GM18873 (cell line): ENCODE measurements at regions not wholly inside any gene's neighbourhood (a gene's known extent, or its start where the extent isn't known, plus 50 kb on each side); places are given as distances from the start of the nearest gene placed in this dataset.

Experiments
- ATAC-seq: cut with Tn5 transposase; IDR thresholded peaks from one replicate; pipeline ENCODE4 v1.9.1; 2021; ENCODE audit warnings: mild to moderate bottlenecking, moderate library complexity, moderate number of reproducible peaks; ENCODE audit not compliant: unreplicated experiment, low FRiP score

DNA sequence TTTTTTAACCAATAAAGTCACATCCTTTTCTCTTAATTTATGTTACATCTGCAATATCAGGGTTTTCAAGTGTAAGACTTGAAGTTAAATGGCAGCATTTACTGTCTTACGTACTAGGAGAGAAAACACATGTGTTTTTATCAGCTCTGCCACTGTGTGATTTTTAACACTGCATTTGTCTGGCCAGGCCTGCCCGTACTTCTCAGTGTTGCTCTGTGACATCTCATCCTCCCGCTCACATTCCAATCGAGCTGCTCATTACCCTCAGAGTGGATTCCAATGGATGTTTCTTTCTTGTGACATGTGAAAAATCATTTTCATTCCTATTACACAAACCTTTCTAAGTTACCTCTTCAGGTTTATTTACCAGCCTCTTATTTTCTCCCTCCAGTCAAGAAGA is 420.3 kb downstream of the FAT4 start:
- no peak for ATAC-seq

GRCh38 chr4:125736057-125736456 is 421.3 kb downstream of the FAT4 start:
- no peak for ATAC-seq

DNA sequence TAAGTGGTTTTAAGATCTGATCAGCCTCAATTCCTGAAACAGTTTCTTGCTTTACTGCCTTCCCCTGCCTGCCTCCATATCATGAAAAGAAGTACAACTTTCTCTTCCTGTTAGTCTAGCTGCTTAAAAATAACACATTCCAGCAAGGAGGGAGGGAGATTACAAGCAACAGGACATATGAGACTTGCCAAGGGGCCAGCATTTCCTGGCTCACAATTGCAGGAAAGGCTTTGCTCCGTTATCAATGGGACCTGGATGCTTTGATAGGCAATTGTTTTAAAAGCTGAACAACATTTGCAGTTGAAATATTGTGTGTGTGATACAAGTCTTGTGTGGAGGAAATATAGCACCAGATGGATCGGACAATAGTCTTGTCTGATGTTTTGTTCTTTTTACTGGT is 425.0 kb downstream of the FAT4 start:
- no peak for ATAC-seq

GRCh38 chr4:125741825-125742452 is 427.2 kb downstream of the FAT4 start:
- ATAC-seq = no peak

DNA sequence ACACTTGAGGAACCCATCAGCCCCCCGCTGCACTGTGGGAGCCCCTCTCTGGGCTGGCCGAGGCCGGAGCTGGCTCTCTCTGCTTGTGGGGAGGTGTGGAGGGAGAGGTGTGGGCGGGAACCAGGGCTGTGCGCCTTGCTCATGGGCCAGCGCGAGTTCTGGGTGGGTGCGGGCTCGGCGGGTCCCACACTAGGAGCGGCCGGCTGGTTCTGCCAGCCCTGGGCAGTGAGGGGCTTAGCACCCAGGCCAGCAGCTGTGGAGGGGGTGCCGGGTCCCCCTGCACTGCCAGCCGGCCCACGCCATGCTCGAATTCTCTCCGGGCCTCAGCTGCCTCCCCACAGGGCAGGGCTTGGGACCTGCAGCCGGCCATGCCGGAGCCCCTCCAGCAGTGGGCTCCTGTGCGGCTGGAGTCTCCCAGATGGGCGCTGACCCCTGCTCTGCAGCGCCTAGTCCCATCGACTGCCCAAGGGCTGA is 430.2 kb downstream of the FAT4 start:
- ATAC-seq = no peak

- no peak for ATAC-seq
Measured at GRCh38 chr4:125749354-125749753, 434.6 kb downstream of the FAT4 start.

DNA sequence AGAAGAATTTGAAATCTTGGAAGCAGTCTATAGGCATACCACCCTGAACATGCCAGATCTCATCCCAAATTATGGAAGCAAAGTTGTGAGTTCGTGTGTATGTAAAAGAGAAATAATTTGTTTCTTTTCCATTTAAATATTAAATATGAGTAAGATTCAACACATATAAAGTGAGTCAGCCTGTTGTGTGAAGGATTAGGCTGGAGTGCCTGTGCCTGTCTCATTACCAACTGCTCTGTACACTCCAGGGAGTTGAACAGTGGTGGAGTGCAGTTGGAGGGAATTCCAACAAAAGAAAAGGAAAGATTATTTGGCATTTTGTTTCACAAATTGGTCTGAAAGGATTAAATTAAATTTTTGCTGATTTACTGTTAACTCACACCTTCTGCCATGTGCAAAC is 435.6 kb downstream of the FAT4 start:
- ATAC-seq = no peak

- no peak for ATAC-seq
Measured at GRCh38 chr4:125750828-125751466, 436.2 kb downstream of the FAT4 start.

DNA sequence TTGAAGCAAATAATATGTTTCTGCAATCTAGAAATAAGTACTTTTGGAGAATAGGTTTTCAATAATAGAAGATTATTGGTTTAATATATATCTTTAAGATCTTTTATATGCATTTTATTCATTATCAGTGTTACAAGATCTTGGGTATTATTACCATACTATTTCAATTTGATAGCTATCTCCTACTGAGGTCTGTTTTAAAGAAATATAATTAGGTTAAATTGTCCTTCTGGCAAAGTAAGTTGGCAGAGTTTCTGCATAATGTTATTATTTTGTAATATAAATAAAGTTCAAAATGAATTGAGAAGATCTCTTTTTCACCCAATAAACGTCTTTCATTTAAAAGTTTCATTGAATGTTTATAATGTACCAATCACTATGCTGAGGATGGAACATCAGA is 443.7 kb downstream of the FAT4 start:
- no peak for ATAC-seq

- no peak for ATAC-seq
Measured at GRCh38 chr4:125760201-125760819, 445.6 kb downstream of the FAT4 start.

DNA sequence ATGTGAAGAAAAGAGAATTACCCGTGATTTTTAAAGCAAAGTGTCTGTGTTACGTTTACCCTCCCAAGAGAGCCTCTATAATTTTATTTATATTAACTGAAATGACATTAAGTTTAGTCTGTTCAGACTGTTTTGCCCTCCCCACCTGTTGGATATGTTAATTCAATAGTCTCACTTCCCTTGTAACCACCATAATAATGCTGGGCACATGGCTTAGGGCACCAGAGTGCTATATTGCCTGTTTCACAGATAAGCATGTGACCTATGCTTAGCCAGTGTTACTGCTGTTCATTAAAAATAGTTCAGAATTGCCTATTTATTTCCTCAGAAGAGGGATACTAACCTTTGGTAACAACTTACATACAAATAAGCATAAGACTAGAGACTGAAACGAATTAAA is 446.2 kb downstream of the FAT4 start:
- no peak for ATAC-seq

- ATAC-seq = no peak
Measured at GRCh38 chr4:125762537-125762936, 447.8 kb downstream of the FAT4 start.

GRCh38 chr4:125765941-125766340 is 451.2 kb downstream of the FAT4 start:
- ATAC-seq = no peak

DNA sequence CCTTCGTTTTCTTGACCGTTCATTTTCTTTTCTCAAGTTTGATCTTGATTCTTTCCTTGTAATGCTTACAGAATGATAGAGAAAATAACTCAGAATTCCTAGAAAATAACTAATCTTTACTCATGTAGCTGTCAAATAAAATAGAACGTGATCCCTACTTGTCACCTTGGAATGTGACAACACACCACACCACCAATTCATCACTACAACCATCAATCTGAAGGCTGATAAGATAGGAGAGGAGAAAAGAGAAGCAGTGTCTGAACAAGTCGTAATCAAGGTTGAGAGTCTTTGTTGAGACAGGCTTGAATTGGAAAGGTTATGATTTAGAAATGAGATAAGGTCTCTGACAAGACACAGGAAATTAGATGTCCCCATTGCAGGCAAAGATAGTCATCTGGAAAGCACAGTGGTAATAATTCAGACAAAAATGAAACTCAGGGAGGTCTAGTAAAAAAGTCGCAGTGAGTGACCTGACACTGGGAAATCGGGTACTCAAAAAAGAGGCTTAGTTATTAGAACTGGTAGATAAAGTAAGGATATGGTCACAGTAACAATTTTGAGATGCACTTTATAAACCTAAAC is 456.2 kb downstream of the FAT4 start:
- no peak for ATAC-seq

- peak; percentile 62 for ATAC-seq
Measured at GRCh38 chr4:125772680-125773079, 457.9 kb downstream of the FAT4 start.

DNA sequence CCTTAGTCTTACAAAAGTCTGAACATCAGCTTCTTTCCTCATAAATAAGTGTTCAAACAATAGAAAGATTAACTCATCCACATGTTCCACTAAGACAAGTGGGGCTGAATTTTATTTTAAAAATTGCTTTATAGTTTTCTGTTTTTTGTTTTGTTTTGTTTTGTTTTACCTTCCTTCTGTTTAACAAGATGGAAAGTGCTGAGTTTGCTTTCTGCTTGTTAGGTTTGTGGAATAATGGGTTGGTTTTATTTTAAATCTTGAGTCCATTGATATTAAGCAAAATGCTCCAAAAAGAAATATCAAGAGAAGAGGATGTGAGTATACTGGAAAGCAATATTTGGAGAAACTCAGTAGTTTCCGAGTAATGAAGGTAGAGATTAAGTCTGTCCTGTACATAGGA is 458.7 kb downstream of the FAT4 start:
- ATAC-seq = no peak

DNA sequence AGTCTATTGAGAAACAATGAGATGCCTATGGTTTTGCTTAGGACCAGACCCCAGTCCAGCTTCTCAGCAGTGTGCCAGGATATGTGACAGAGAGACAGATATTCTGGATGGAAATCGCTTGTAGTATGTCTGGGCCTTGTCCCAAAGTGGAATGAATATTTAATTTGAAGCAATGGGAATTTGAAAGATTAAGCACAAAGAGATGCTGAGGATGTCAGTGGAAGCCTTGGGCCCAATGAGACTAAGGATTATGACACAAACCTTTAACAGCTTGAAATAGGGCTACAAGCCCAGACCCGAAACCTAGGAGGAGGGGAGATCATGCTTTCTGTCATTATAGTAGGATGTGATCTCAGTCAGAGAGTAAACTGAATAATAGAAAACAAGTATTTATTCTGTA is 459.2 kb downstream of the FAT4 start:
- ATAC-seq = no peak

- ATAC-seq = no peak
Measured at GRCh38 chr4:125776146-125776545, 461.4 kb downstream of the FAT4 start.

- ATAC-seq = no peak
Measured at GRCh38 chr4:125780164-125780563, 465.4 kb downstream of the FAT4 start.

DNA sequence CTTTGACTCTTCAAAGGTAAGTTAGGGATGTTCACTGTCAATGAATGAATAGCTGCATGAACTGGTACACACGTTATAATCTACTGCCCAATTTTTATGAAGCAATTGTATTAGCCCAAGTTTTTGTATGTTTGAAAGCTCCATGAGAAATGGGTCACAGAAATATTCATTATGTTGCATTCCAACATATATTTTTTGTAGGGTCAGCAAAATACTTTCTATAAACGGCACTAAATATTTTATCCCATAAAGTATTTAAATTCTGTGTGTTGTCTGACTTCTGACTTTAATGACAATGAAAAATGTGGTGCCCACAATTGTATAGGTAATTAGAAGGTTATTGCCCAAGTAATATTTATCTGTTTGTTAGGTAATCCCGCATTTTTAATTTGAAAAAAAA is 466.0 kb downstream of the FAT4 start:
- ATAC-seq = no peak

DNA sequence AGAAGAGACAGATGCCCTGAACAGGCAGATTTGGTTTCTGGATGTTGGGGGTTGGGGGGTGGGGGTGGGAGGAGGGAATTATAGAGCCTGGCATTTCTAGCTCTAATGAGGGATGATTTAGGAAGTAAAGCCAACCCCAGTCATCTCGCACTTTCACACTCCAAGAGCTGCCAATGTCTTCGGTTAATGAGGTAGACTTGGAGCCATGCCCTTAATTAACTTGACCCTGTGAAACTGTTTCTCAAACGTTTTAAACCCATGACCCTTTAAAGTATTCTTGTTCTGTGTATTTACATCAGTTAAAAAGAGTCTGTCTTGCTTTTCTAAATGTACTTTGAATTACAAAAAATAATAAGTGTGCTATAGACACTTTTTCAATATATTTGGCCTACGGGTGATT is 466.9 kb downstream of the FAT4 start:
- ATAC-seq = no peak

DNA sequence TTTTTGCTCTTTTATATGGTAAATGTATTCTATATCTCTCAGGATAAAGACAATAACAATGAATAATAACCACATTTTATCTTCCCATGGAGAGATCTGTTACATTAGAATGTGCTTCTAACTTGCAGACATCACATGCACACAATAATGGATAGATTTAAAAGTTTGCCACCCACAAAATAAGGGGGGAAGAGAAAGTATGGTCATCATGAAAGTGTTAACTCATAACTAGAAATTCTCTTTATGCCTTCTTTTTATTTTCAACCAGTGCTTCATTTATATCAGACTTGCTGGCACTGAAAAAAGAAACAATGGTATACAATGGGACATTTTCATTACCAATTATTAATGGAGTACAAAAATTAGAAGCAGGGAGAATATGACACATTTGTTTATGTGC is 470.0 kb downstream of the FAT4 start:
- ATAC-seq = no peak
